GM21381 (cell line): ENCODE measurements at regions not wholly inside any gene's neighbourhood (a gene's known extent, or its start where the extent isn't known, plus 50 kb on each side); places are given as distances from the start of the nearest gene placed in this dataset.
"Not testable (repeated sequence)": the region's sequence is repeated elsewhere in the genome, so short reads cannot be mapped to it uniquely, and the experiment has no call there.

Source experiments
- ATAC-seq: cut with Tn5 transposase; IDR thresholded peaks from one replicate; pipeline ENCODE4 v1.9.1; 2021; ENCODE audit warnings: mild to moderate bottlenecking, moderate library complexity; ENCODE audit not compliant: unreplicated experiment

DNA sequence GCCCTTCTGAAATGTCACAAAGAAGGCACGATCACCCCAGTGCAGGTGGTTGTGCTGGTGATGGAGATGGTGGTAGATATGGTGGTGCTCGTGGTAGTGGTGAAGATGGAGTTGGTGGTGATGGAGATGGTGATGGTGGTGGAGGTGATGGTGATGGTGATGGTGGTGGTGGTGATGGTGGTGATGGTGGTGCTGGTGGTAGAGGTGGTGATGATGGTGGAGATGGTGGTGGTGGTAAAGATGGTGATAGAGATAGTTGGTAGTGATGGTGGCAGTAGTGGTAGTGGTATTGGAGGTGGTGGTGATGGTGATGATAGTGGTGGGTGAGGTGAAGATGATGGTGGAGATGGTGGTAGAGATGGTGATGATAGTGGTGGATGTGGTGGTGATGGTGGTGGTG lies 88.1 kb upstream of the SALL1 start:
- no peak for ATAC-seq

DNA sequence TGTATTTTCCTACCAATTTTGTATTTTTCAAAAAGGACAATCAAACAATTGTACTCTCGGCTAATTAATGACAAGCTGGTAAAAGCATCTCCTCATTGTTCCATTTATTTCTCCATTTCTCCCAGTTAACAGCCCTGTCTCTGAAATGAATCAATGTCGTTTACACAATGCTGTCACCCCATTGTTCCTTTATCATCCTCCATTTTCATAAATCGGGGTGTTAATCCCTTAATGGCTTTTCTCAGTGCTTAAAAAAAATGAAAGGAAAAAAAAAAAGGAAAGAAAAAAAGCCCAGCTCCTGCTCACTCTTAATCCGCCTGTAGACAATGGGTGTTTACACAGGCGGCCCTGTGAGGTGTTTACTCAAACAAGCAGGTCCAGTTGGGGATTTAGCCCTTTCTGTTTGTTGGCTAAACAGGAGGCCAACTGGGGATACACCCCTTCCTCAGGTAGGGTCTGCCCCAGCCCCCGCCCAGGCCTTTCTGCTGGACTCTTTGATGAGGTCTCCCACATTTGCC lies 86.8 kb upstream of the SALL1 start:
- no peak for ATAC-seq

DNA sequence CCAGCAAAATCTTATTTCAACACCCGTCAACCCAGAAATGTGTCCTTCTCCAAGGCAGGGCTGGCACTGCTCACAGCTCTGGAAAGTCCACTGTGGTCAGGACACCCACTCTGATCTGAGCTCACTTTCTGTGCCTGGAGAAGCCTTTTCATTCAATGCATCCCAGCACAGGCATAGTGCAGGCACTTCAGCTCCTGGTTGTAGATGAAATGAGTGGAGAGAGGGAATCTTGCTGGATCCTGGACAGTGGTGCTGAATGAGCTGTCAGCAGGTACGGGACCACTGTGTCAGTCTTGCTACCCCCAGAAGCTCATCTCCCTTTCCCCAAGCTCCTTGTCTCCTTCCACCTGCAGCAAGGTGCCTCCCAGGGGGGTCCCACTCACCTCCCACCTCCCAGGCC lies 86.1 kb upstream of the SALL1 start:
- ATAC-seq: no peak

DNA sequence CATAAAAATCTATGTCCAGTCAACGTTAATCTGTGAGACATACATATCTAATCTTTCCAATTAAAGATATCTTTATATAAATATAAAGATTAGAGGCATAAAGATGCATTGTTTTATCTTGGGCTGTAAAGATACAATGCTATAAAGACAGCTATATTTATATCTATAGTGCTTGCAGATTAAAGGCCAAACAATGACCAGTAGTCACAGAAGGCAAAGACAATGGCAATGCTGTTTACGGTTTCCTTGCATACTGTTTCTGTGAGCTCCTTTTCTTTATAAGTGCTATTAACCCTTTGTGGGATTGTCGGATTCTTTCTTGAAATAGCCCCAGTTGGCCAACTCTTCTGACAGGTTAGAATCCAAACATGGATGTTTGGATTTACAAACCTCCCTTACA lies 85.5 kb upstream of the SALL1 start:
- ATAC-seq: no peak

DNA sequence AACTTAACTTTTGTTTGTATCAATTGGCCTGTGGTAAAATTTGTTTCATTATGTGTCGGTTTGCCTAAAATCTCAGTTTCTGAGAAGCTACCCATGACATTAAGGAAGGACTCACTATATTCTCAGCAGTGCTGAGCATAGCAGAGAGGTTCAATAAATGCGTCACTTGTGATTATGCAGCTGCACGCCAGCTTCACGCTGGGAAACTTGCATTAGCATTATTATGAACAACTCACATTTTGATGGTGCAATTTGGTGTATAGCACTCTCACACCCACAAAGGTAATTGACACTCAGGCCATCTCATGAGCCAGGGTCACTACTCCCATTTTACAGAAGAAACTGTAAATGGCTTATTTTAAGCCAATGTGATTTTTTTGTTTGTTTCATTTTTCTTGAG lies 80.6 kb upstream of the SALL1 start:
- no peak for ATAC-seq

DNA sequence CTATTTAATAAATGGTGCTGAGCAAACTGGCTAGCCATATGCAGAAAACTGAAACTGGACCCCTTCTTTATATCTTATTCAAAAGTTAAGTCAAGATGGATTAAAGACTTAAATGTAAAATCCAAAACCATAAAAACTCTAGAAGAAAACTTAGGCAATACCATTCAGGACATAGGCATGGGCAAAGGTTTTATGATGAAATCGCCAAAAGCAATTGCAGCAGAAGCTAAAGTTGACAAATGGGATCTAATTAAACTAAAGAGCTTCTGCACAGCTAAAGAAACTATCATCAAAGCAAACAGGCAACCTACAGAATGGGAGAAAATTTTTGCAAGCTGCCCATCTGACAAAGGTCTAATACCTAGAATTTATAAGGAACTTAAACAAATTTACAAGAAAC lies 79.0 kb upstream of the SALL1 start:
- not testable (repeated sequence) for ATAC-seq

DNA sequence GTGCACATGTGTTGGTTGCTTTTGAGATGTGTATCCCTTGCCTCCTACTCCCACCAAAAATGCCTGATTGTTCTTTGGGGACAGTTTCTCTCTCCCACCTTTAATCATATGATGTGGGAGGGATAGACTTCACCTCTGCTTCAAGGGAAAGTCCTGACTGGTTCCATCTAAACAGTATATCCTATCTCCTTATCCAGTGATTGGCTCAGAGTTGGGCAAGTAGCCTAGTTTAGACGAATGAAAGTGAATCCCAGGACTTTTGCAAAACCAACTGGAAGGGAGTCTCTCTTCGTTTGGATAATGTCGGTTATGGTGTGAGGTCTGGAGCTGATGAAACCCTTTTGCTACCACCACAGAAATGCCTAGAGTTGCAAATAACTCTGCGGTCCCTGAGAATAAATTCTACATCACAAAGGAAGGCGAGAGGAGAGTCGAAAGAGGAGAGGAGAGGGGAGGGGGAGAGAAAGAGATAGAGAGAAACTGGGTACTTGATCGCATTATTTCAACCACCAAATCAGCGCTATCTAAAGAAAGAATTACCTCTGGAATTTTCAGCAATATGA lies 77.1 kb upstream of the SALL1 start:
- ATAC-seq: no peak

DNA sequence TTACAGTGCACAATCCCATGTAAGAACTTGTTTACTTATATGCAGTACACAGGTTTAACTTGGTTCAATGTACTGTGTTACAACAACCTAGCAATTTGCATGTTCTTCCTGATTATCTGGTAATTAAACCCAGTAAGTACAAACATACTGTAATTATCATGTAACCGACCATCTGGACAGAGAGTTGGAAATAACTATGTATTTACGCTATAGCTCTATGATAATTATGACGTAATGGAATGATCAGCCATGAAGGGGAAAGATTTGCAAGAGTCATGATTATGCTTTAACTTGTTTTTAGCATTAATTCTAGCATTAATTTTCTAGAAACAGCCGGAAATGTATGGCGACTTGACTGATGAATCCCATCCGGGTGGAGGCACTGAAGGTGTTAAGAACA lies 74.8 kb upstream of the SALL1 start:
- no peak for ATAC-seq

DNA sequence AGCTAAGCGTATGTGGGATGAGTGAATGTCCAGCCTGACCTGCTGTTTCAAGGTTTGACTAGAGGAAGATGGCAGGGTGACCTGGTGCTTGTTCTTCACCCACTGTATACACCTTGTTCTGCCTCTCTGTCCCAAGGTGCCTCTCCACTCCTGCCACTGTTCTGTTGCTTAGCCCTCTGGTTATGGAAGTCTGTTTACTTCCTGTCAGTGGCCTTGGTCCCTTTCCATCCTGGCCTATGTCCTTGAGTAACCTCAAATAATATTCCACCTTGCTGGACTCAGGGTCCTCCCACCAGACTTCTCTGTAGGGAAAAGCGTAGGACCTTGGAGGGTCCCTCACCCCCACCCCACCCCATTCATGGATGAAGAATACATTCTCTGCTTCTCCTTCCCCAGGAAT lies 73.2 kb upstream of the SALL1 start:
- ATAC-seq: no peak

DNA sequence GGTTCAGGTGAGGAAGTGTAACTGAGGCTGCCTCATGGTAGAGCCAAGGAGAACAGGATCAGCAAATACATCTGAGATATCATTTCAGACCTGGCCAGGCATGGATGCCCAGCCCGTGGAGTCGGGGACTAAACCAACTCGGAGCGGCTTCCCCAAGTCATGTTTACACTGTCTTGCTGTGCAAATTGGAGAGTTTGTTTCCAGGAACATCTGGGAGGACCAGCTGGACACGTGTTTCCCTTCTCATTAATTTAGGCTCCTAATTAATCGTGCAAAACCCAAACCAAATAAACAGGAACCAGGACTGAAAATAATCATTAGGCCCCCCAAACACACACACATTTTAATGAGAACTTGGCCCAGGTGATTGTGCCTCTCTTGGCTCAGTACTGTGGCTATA lies 70.9 kb upstream of the SALL1 start:
- ATAC-seq: no peak

DNA sequence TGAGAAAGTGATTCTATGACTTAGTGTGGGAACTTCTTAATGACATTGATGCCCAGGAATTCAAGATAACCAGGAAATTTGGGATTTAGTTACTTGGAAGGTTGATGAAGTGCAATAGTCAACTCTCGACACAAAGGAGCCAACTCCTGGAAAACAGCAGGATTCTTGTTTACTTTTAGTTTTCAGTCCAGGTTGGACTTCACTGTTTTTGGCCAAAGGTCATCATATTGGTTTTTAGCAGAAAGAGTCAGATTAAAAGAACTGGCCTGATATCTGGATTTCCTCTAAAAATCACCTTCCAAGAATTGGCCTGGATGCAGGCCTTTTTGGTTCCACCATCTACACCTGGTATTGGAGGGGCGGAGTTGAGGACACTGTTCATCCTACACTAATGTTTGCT lies 60.1 kb upstream of the SALL1 start:
- ATAC-seq: no peak

DNA sequence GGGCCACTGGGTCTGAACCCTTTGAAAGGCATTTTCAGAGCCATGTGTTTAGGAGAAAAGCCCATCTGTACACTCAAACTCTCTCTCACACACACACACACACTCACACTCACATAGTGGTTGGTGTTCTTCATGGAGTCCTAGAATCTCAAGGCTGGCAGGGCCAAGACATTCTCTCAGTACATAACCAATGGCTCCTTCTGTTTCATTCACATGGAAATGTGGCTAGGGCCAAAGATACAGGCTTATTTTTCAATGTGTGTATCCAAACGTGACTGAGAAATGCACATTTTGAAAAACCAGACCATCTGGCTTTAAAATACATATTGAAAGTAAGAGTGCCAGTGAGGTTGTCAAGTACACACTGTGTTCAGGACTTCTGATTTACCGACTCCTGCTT lies 59.0 kb upstream of the SALL1 start:
- no peak for ATAC-seq

DNA sequence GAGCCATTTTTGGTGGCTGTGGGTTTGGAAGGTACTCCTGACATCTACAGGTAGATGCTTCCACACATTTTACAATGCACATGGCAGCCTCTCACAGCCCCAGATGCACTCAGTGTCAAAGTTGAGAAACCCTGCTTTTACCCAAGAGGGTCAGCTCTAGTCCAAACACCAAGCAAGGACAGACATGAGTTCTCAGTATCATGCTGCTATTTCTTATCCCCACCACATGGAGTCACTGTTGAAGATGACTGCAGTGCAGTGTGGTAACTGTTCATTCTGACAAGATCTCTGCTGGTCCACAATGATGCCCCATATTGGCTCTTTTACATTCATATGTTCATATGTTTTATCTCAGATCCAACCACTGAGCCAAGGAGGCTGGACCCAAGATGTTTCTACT lies 50.5 kb upstream of the SALL1 start:
- ATAC-seq: no peak
